ENCODE measurements at regions not wholly inside any gene's neighbourhood (a gene's known extent, or its start where the extent isn't known, plus 50 kb on each side); places are given as distances from the start of the nearest gene placed in this dataset.

- TF ChIP-seq, protein P1, sequence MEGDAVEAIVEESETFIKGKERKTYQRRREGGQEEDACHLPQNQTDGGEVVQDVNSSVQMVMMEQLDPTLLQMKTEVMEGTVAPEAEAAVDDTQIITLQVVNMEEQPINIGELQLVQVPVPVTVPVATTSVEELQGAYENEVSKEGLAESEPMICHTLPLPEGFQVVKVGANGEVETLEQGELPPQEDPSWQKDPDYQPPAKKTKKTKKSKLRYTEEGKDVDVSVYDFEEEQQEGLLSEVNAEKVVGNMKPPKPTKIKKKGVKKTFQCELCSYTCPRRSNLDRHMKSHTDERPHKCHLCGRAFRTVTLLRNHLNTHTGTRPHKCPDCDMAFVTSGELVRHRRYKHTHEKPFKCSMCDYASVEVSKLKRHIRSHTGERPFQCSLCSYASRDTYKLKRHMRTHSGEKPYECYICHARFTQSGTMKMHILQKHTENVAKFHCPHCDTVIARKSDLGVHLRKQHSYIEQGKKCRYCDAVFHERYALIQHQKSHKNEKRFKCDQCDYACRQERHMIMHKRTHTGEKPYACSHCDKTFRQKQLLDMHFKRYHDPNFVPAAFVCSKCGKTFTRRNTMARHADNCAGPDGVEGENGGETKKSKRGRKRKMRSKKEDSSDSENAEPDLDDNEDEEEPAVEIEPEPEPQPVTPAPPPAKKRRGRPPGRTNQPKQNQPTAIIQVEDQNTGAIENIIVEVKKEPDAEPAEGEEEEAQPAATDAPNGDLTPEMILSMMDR (IDR thresholded peaks at IDR 0.05; ENCODE audit: unreplicated experiment) = no peak
- ChIA-PET POLR2A (no interaction called here), CTCF (no interaction called here)
- H3K9me3 Mint-ChIP-seq (ENCODE audit: unreplicated experiment) = no peaks in the 10 kb centered on the region
- no peak overlapping the region for H3K27ac Mint-ChIP-seq (ENCODE audit: low read depth, unreplicated experiment)
- H3K4me1 Mint-ChIP-seq (ENCODE audit: insufficient read depth, unreplicated experiment) = no peaks in the 10 kb centered on the region
- BruUV-seq (replicated peaks) = no TSS peak
- H3K4me3 Mint-ChIP-seq (ENCODE audit: unreplicated experiment) = no peak overlapping the region
- no peak for DNase-seq (ENCODE audit: unreplicated experiment)
- peaks cover 4% of the 10 kb centered on the region for H3K27me3 Mint-ChIP-seq (ENCODE audit: insufficient read depth, unreplicated experiment)
- no peaks in the 10 kb centered on the region for H3K36me3 Mint-ChIP-seq (ENCODE audit: insufficient read depth, unreplicated experiment)
- intact Hi-C loops (cut with micrococcal nuclease) = no loop called here
Observed at GRCh38 chr9:23255346-23255745, 570.7 kb downstream of the ELAVL2 start.

- intact Hi-C loops (cut with micrococcal nuclease) = no loop called here
- TF ChIP-seq, protein P1 (IDR thresholded peaks at IDR 0.05; ENCODE audit: unreplicated experiment) = no peak
- Mint-ChIP-seq H3K9me3 (ENCODE audit: unreplicated experiment) (no peaks in the 10 kb centered on the region), H3K27ac (ENCODE audit: low read depth, unreplicated experiment) (no peak overlapping the region), H3K4me3 (ENCODE audit: unreplicated experiment) (no peak overlapping the region), H3K27me3 (ENCODE audit: insufficient read depth, unreplicated experiment) (peaks cover 20% of the 10 kb centered on the region), H3K4me1 (ENCODE audit: insufficient read depth, unreplicated experiment) (no peaks in the 10 kb centered on the region), H3K36me3 (ENCODE audit: insufficient read depth, unreplicated experiment) (no peaks in the 10 kb centered on the region)
- DNase-seq (ENCODE audit: unreplicated experiment) = no peak
- ChIA-PET CTCF (no interaction called here), POLR2A (no interaction called here)
- BruUV-seq (replicated peaks) = no TSS peak
Observed at GRCh38 chr9:23258569-23258968, 567.5 kb downstream of the ELAVL2 start.

DNA sequence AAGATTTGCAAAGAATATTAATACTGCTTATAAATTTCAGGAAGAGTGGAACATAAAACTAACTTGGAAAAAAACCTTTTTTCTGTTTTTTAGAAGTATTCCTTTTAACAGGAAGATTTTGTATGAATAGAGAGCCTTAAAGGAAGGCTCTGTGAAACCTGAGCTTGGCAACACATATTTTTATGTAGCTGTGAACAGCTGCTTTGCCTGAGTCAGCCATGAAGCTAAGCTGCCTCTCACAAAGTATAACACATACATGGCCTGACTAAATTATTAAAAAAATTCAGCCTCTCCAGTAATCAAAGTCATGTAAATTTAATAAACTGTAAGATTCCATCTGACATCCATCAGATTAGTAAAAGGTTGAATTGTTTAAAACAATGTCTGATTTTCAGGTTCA, 547.5 kb downstream of the ELAVL2 start:
- ChIA-PET CTCF (no interaction called here), POLR2A (no interaction called here)
- Mint-ChIP-seq H3K4me1 (ENCODE audit: insufficient read depth, unreplicated experiment) (no peaks in the 10 kb centered on the region), H3K9me3 (ENCODE audit: unreplicated experiment) (no peaks in the 10 kb centered on the region), H3K36me3 (ENCODE audit: insufficient read depth, unreplicated experiment) (no peaks in the 10 kb centered on the region), H3K27me3 (ENCODE audit: insufficient read depth, unreplicated experiment) (peaks cover 34% of the 10 kb centered on the region), H3K4me3 (ENCODE audit: unreplicated experiment) (no peak overlapping the region), H3K27ac (ENCODE audit: low read depth, unreplicated experiment) (no peak overlapping the region)
- intact Hi-C loops (cut with micrococcal nuclease) = no loop called here
- DNase-seq (ENCODE audit: unreplicated experiment) = no peak
- TF ChIP-seq, protein P1 (IDR thresholded peaks at IDR 0.05; ENCODE audit: unreplicated experiment) = no peak
- BruUV-seq (replicated peaks) = no TSS peak

GRCh38 chr9:23287390-23287789, 538.6 kb downstream of the ELAVL2 start:
- no TSS peak for BruUV-seq (replicated peaks)

More at GRCh38 chr9:23287390-23287789, 538.6 kb downstream of the ELAVL2 start:
- no peak overlapping the region for H3K27ac Mint-ChIP-seq (ENCODE audit: low read depth, unreplicated experiment)
- intact Hi-C loops (cut with micrococcal nuclease) = no loop called here
- no peaks in the 10 kb centered on the region for H3K9me3 Mint-ChIP-seq (ENCODE audit: unreplicated experiment)
- peaks cover 28% of the 10 kb centered on the region for H3K27me3 Mint-ChIP-seq (ENCODE audit: insufficient read depth, unreplicated experiment)
- POLR2A ChIA-PET = no interaction called here
- CTCF ChIA-PET = interaction anchor here (0.7 kb wide), 1 partner anchor 67 kb away, joined by 3 read pairs; no protein-coding TSS in a partner anchor
- no peak overlapping the region for H3K4me3 Mint-ChIP-seq (ENCODE audit: unreplicated experiment)
- TF ChIP-seq, protein P1 (IDR thresholded peaks at IDR 0.05; ENCODE audit: unreplicated experiment) = no peak
- H3K36me3 Mint-ChIP-seq (ENCODE audit: insufficient read depth, unreplicated experiment) = no peaks in the 10 kb centered on the region
- no peaks in the 10 kb centered on the region for H3K4me1 Mint-ChIP-seq (ENCODE audit: insufficient read depth, unreplicated experiment)
- no peak for DNase-seq (ENCODE audit: unreplicated experiment)
